Fibroblast of mammary gland (primary cell): ENCODE measurements at regions not wholly inside any gene's neighbourhood (a gene's known extent, or its start where the extent isn't known, plus 50 kb on each side); places are given as distances from the start of the nearest gene placed in this dataset.

Experiments used
- DNase-seq: peaks from one replicate; pipeline ENCODE4 v3.0.0-alpha.2; 2010; ENCODE audit warnings: low read depth
- H3K4me3 ChIP-seq: 2 replicates; pipeline ENCODE4 v1.5.1; 2011; ENCODE audit warnings: low read depth, mild to moderate bottlenecking, low read length, moderate library complexity; ENCODE audit not compliant: control insufficient read depth
- CTCF ChIP-seq: conservative IDR thresholded peaks from 2 replicates; pipeline ENCODE4 v1.5.1; 2011; ENCODE audit warnings: low read depth, low read length, inconsistent platforms; ENCODE audit not compliant: control insufficient read depth, insufficient read depth

- DNase-seq: no peak
- TF ChIP-seq CTCF: no peak
- no peak overlapping the region for H3K4me3 ChIP-seq
These were observed 1292.2 kb downstream of the UQCRFS1 start for GRCh38 chr19:27920774-27921173.

DNA sequence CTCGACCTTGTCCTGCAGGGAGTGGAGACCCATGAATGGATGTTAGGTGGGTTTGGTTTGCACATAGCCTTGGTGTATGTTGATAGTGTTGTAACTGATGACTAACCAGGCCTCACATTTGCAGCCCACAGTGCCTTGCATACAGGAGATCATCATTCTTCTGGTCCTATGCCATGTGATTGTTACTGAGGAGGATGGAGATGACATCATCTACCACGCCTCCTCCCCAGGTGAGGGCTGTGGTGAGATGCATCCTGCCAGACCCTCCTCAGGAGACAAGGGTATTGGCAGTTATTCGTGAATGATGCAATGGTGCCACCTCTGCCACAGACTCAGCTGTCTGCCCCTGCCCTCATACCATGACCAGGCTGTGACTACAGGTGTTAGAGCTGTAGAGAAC is 1294.1 kb downstream of the UQCRFS1 start:
- H3K4me3 ChIP-seq: no peak overlapping the region
- DNase-seq: no peak
- no peak for TF ChIP-seq CTCF

GRCh38 chr19:27911122-27911898 is 1301.6 kb downstream of the UQCRFS1 start:
- H3K4me3 ChIP-seq: no peak overlapping the region
- TF ChIP-seq CTCF: no peak
- no peak for DNase-seq

GRCh38 chr19:27909861-27910260 is 1303.1 kb downstream of the UQCRFS1 start:
- no peak for TF ChIP-seq CTCF
- H3K4me3 ChIP-seq: no peak overlapping the region
- DNase-seq: no peak

DNA sequence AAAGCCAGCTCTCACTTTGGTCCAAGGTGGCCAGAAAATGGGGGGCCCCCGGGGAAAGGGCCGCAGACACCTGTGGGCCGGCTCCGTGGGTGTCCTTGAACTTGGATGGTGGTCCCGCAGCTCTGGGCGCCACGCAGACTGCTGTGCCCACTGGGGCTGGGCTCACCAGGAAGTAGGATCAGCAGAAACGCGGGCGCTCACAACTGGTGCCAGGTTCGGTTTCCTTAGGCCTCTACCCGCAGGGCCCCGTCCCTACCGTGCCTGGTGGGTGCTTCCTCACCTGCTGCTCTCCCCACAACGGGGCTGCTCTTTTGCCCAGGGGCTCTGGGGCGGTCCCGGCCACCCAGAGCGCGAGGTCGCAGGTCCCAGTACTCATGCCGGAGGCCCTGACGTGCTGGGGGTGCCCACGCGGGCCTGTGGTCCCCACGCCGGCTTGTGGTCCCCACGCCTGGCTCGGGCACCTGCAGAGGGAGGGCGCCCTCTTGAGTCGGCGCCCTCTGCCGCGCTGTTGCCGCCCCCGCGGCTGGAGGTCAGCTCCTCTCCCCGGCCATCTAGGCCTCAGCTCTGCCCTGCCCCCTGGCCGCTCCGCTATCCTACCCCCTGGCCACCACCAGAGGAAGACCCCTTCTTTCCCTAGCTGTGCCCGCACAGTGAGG is 1303.6 kb downstream of the UQCRFS1 start:
- TF ChIP-seq CTCF: no peak
- DNase-seq: no peak
- no peak overlapping the region for H3K4me3 ChIP-seq

- DNase-seq: no peak
- no peak for TF ChIP-seq CTCF
- no peak overlapping the region for H3K4me3 ChIP-seq
These were observed 1306.9 kb downstream of the UQCRFS1 start for GRCh38 chr19:27906081-27906480.

GRCh38 chr19:27905074-27905473 is 1307.9 kb downstream of the UQCRFS1 start:
- no peak for TF ChIP-seq CTCF
- DNase-seq: no peak
- H3K4me3 ChIP-seq: no peak overlapping the region
